ENCODE measurements at regions not wholly inside any gene's neighbourhood (a gene's known extent, or its start where the extent isn't known, plus 50 kb on each side); places are given as distances from the start of the nearest gene placed in this dataset.

- Histone ChIP-seq H2BK5ac (ENCODE audit: low read depth, low read length) (no peak overlapping the region), H2BK15ac (ENCODE audit: low read length) (no peak overlapping the region), H3K4me1 (replicated peaks in 1 of 4; ENCODE audit: control insufficient read depth in 3 of 4, insufficient read depth in 4 of 4, low read length in 3 of 4) (no peaks in the 10 kb centered on the region; a peak in 1 of 7 replicates), H3K79me2 (ENCODE audit: control insufficient read depth in 1 of 2, insufficient read depth in 2 of 2, low read length in 2 of 2) (no peaks in the 10 kb centered on the region), H2AK5ac (ENCODE audit: low read depth, low read length) (no peak overlapping the region), H3K14ac (ENCODE audit: insufficient read length) (no peak overlapping the region), H2BK120ac (replicated peaks; ENCODE audit: low read depth, low read length) (no peak overlapping the region), H4K8ac (ENCODE audit: extremely low read depth, insufficient read depth, low read length) (no peak overlapping the region), H3K36me3 (ENCODE audit: control insufficient read depth in 2 of 4, insufficient read depth in 4 of 4, low read length in 3 of 4) (no peaks in the 10 kb centered on the region; a peak in 1 of 8 replicates), H3K27ac (ENCODE audit: low read depth, low read length) (no peak overlapping the region), H3K9me3 (ENCODE audit: insufficient read depth in 2 of 2, low read depth in 1 of 2, low read length in 1 of 2) (peaks cover 6 to 7% of the 10 kb centered on the region in 2 experiments; a peak in 2 of 4 replicates), H3K23me2 (ENCODE audit: low read depth, low read length) (no peaks in the 10 kb centered on the region), H3K27me3 (replicated peaks in 1 of 4; ENCODE audit: control insufficient read depth in 3 of 4, extremely low read depth in 1 of 4, insufficient read depth in 3 of 4, low read length in 3 of 4) (no peaks in the 10 kb centered on the region), H3K4ac (replicated peaks; ENCODE audit: insufficient read length, low read depth, low read length) (no peak overlapping the region), H3K4me2 (ENCODE audit: insufficient read depth in 1 of 2, low read depth in 2 of 2, low read length in 2 of 2) (no peak overlapping the region), H4K5ac (ENCODE audit: insufficient read length, low read depth, low read length) (no peak overlapping the region), H3K9ac (replicated peaks in 1 of 4; ENCODE audit: extremely low read depth in 1 of 4, low read depth in 3 of 4, low read length in 3 of 4) (no peak overlapping the region), H2BK12ac (ENCODE audit: low read depth, low read length) (no peak overlapping the region), H3K23ac (ENCODE audit: insufficient read length) (no peak overlapping the region), H4K20me1 (replicated peaks in 1 of 2; ENCODE audit: control insufficient read depth in 1 of 2, insufficient read depth in 2 of 2, low read length in 2 of 2) (peaks cover 0 to 7% of the 10 kb centered on the region in 2 experiments), H3K18ac (ENCODE audit: extremely low read depth, low read length) (no peak overlapping the region), H4K91ac (replicated peaks; ENCODE audit: insufficient read length, low read length) (no peak overlapping the region), H2AFZ (ENCODE audit: low read length) (no peak overlapping the region), H3K56ac (replicated peaks; ENCODE audit: insufficient read length, low read depth, low read length) (no peak overlapping the region), H2BK20ac (ENCODE audit: low read length) (no peak overlapping the region), H3K4me3 (ENCODE audit: extremely low read depth in 1 of 4, insufficient read depth in 2 of 4, low read depth in 3 of 4, low read length in 4 of 4) (no peak overlapping the region), H3K79me1 (ENCODE audit: low read depth, low read length) (peaks cover 3% of the 10 kb centered on the region; the same call in 1 of the 2 replicates)
- 94% methylated on average over 11 of the region's 11 CpGs; no CpG with 5 or more reads in 1 of the 2 experiments for WGBS, 2 experiments (ENCODE audit: extremely low coverage in 1 of 2, insufficient coverage in 1 of 2, insufficient read length in 1 of 2, insufficient replicate concordance in 2 of 2, low coverage in 1 of 2, low lambda C conversion rate in 2 of 2, missing lambda C conversion rate in 1 of 2)
- POLR2A ChIA-PET (ENCODE audit: partially characterized antibody), result no interaction called here
- FAIRE-seq, result no peak
- CTCF ChIA-PET (ENCODE audit: partially characterized antibody), result interaction anchor here (1.6 kb wide), 2 partner anchors 10 to 14 kb away, joined by 3 to 5 read pairs; no protein-coding TSS in a partner anchor
- DNase-seq (ENCODE audit: low read depth in 1 of 2, low spot score in 2 of 2), result no peak
- TF ChIP-seq CTBP2 (IDR thresholded peaks at IDR 0.05; ENCODE audit: borderline replicate concordance, insufficient read depth, insufficient read length, low read length) (no peak), SP2 (IDR thresholded peaks at IDR 0.05; ENCODE audit: low read length) (no peak), CREB1 (IDR thresholded peaks at IDR 0.05) (no peak), ATF3 (IDR thresholded peaks at IDR 0.05; ENCODE audit: insufficient read depth, low read depth, low read length) (no peak), CBX8 (IDR thresholded peaks at IDR 0.05; ENCODE audit: borderline replicate concordance, low read depth, low read length) (no peak), CHD1 (IDR thresholded peaks at IDR 0.05; ENCODE audit: low read depth, low read length) (no peak), TBP (IDR thresholded peaks at IDR 0.05; ENCODE audit: low read depth, low read length) (no peak), CBX5 (IDR thresholded peaks at IDR 0.05; ENCODE audit: low read depth, low read length) (no peak), GTF2F1 (IDR thresholded peaks at IDR 0.05; ENCODE audit: borderline replicate concordance, low read depth, low read length) (no peak), PHF8 (conservative IDR thresholded peaks at IDR 0.05; ENCODE audit: low read depth, low read length) (no peak)
Observed at GRCh38 chr16:88301431-88301830, 81.3 kb upstream of the ZNF469 start.

Data from H1 (cell line).